ENCODE measurements at regions not wholly inside any gene's neighbourhood (a gene's known extent, or its start where the extent isn't known, plus 50 kb on each side); places are given as distances from the start of the nearest gene placed in this dataset.
"Not testable (repeated sequence)": the region's sequence is repeated elsewhere in the genome, so short reads cannot be mapped to it uniquely, and the experiment has no call there.

- H3K27me3 ChIP-seq (ENCODE audit: control insufficient read depth in 1 of 2, insufficient read depth in 2 of 2, low read length in 2 of 2), result no peaks in the 10 kb centered on the region
- no peaks in the 10 kb centered on the region for H3K4me1 ChIP-seq (ENCODE audit: control insufficient read depth in 2 of 2, insufficient read depth in 2 of 2, low read length in 1 of 2)
- no peak overlapping the region for H3K4me3 ChIP-seq (ENCODE audit: low read depth in 1 of 2, low read length in 2 of 2)
- H3K36me3 ChIP-seq (ENCODE audit: control insufficient read depth in 2 of 2, insufficient read depth in 2 of 2, low read length in 1 of 2), result no peaks in the 10 kb centered on the region
- 81 to 100% methylated on average over 1 to 2 of the region's 2 CpGs for WGBS, 2 donors
- H3K9me3 ChIP-seq (ENCODE audit: control insufficient read depth in 2 of 2, insufficient read depth in 1 of 2, low read depth in 1 of 2, low read length in 1 of 2), result no peaks in the 10 kb centered on the region
- H3K27ac ChIP-seq (ENCODE audit: low read depth in 2 of 2, low read length in 1 of 2), result no peak overlapping the region
Measured at GRCh38 chr3:153055779-153056178, 106.2 kb upstream of the RAP2B start.

- H3K27me3 ChIP-seq (ENCODE audit: control insufficient read depth in 1 of 2, insufficient read depth in 2 of 2, low read length in 2 of 2); H3K36me3 ChIP-seq (ENCODE audit: control insufficient read depth in 2 of 2, insufficient read depth in 2 of 2, low read length in 1 of 2); H3K4me3 ChIP-seq (ENCODE audit: low read depth in 1 of 2, low read length in 2 of 2); H3K9me3 ChIP-seq (ENCODE audit: control insufficient read depth in 2 of 2, insufficient read depth in 1 of 2, low read depth in 1 of 2, low read length in 1 of 2); H3K4me1 ChIP-seq (ENCODE audit: control insufficient read depth in 2 of 2, insufficient read depth in 2 of 2, low read length in 1 of 2): not testable (repeated sequence)
- 49 to 55% methylated on average over 6 of the region's 6 CpGs for WGBS, 2 donors
- peak overlapping the region; percentile 55 to 62 for H3K27ac ChIP-seq (ENCODE audit: low read depth in 2 of 2, low read length in 1 of 2)
Measured at GRCh38 chr3:153058031-153058688, 103.9 kb upstream of the RAP2B start.

- Histone ChIP-seq H3K27ac (ENCODE audit: low read depth in 2 of 2, low read length in 1 of 2) (no peak overlapping the region), H3K4me1 (ENCODE audit: control insufficient read depth in 2 of 2, insufficient read depth in 2 of 2, low read length in 1 of 2) (no peaks in the 10 kb centered on the region), H3K36me3 (ENCODE audit: control insufficient read depth in 2 of 2, insufficient read depth in 2 of 2, low read length in 1 of 2) (no peaks in the 10 kb centered on the region), H3K9me3 (ENCODE audit: control insufficient read depth in 2 of 2, insufficient read depth in 1 of 2, low read depth in 1 of 2, low read length in 1 of 2) (no peaks in the 10 kb centered on the region), H3K4me3 (ENCODE audit: low read depth in 1 of 2, low read length in 2 of 2) (no peak overlapping the region), H3K27me3 (ENCODE audit: control insufficient read depth in 1 of 2, insufficient read depth in 2 of 2, low read length in 2 of 2) (no peaks in the 10 kb centered on the region)
- 65 to 68% methylated on average over 5 of the region's 5 CpGs for WGBS, 2 donors
Measured at GRCh38 chr3:153060346-153060745, 101.7 kb upstream of the RAP2B start.

GRCh38 chr3:153061938-153062528, 100.0 kb upstream of the RAP2B start:
- Histone ChIP-seq H3K36me3 (ENCODE audit: control insufficient read depth in 2 of 2, insufficient read depth in 2 of 2, low read length in 1 of 2) (no peaks in the 10 kb centered on the region), H3K4me1 (ENCODE audit: control insufficient read depth in 2 of 2, insufficient read depth in 2 of 2, low read length in 1 of 2) (no peaks in the 10 kb centered on the region), H3K9me3 (ENCODE audit: control insufficient read depth in 2 of 2, insufficient read depth in 1 of 2, low read depth in 1 of 2, low read length in 1 of 2) (no peaks in the 10 kb centered on the region), H3K27ac (ENCODE audit: low read depth in 2 of 2, low read length in 1 of 2) (no peak overlapping the region), H3K27me3 (ENCODE audit: control insufficient read depth in 1 of 2, insufficient read depth in 2 of 2, low read length in 2 of 2) (no peaks in the 10 kb centered on the region), H3K4me3 (ENCODE audit: low read depth in 1 of 2, low read length in 2 of 2) (no peak overlapping the region)
- 85 to 91% methylated on average over 4 of the region's 4 CpGs for WGBS, 2 donors

- Histone ChIP-seq H3K4me3 (ENCODE audit: low read depth in 1 of 2, low read length in 2 of 2) (no peak overlapping the region), H3K27me3 (ENCODE audit: control insufficient read depth in 1 of 2, insufficient read depth in 2 of 2, low read length in 2 of 2) (no peaks in the 10 kb centered on the region), H3K36me3 (ENCODE audit: control insufficient read depth in 2 of 2, insufficient read depth in 2 of 2, low read length in 1 of 2) (no peaks in the 10 kb centered on the region), H3K4me1 (ENCODE audit: control insufficient read depth in 2 of 2, insufficient read depth in 2 of 2, low read length in 1 of 2) (no peaks in the 10 kb centered on the region), H3K9me3 (ENCODE audit: control insufficient read depth in 2 of 2, insufficient read depth in 1 of 2, low read depth in 1 of 2, low read length in 1 of 2) (no peaks in the 10 kb centered on the region), H3K27ac (ENCODE audit: low read depth in 2 of 2, low read length in 1 of 2) (no peak overlapping the region)
- WGBS, 2 donors, result 87 to 88% methylated on average over 2 of the region's 2 CpGs
Measured at GRCh38 chr3:153063337-153063736, 98.7 kb upstream of the RAP2B start.

GRCh38 chr3:153066983-153067382, 95.0 kb upstream of the RAP2B start:
- no peaks in the 10 kb centered on the region for H3K36me3 ChIP-seq (ENCODE audit: control insufficient read depth in 2 of 2, insufficient read depth in 2 of 2, low read length in 1 of 2)
- H3K9me3 ChIP-seq (ENCODE audit: control insufficient read depth in 2 of 2, insufficient read depth in 1 of 2, low read depth in 1 of 2, low read length in 1 of 2), result no peaks in the 10 kb centered on the region
- no peak overlapping the region for H3K27ac ChIP-seq (ENCODE audit: low read depth in 2 of 2, low read length in 1 of 2)
- no peak overlapping the region for H3K4me3 ChIP-seq (ENCODE audit: low read depth in 1 of 2, low read length in 2 of 2)
- no peaks in the 10 kb centered on the region for H3K4me1 ChIP-seq (ENCODE audit: control insufficient read depth in 2 of 2, insufficient read depth in 2 of 2, low read length in 1 of 2)
- WGBS, 2 donors, result 93 to 96% methylated on average over 12 of the region's 12 CpGs
- no peaks in the 10 kb centered on the region for H3K27me3 ChIP-seq (ENCODE audit: control insufficient read depth in 1 of 2, insufficient read depth in 2 of 2, low read length in 2 of 2)

- Histone ChIP-seq H3K36me3 (ENCODE audit: control insufficient read depth in 2 of 2, insufficient read depth in 2 of 2, low read length in 1 of 2) (no peaks in the 10 kb centered on the region), H3K9me3 (ENCODE audit: control insufficient read depth in 2 of 2, insufficient read depth in 1 of 2, low read depth in 1 of 2, low read length in 1 of 2) (no peaks in the 10 kb centered on the region), H3K4me3 (ENCODE audit: low read depth in 1 of 2, low read length in 2 of 2) (no peak overlapping the region), H3K4me1 (ENCODE audit: control insufficient read depth in 2 of 2, insufficient read depth in 2 of 2, low read length in 1 of 2) (no peaks in the 10 kb centered on the region), H3K27ac (ENCODE audit: low read depth in 2 of 2, low read length in 1 of 2) (no peak overlapping the region), H3K27me3 (ENCODE audit: control insufficient read depth in 1 of 2, insufficient read depth in 2 of 2, low read length in 2 of 2) (no peaks in the 10 kb centered on the region)
- 34 to 39% methylated on average over 5 of the region's 5 CpGs for WGBS, 2 donors
Measured at GRCh38 chr3:153069598-153070510, 92.2 kb upstream of the RAP2B start.

- no peaks in the 10 kb centered on the region for H3K27me3 ChIP-seq (ENCODE audit: control insufficient read depth in 1 of 2, insufficient read depth in 2 of 2, low read length in 2 of 2)
- no peak overlapping the region for H3K4me3 ChIP-seq (ENCODE audit: low read depth in 1 of 2, low read length in 2 of 2)
- no peaks in the 10 kb centered on the region for H3K4me1 ChIP-seq (ENCODE audit: control insufficient read depth in 2 of 2, insufficient read depth in 2 of 2, low read length in 1 of 2)
- WGBS, 2 donors, result 53 to 55% methylated on average over 1 of the region's 1 CpG
- no peaks in the 10 kb centered on the region for H3K9me3 ChIP-seq (ENCODE audit: control insufficient read depth in 2 of 2, insufficient read depth in 1 of 2, low read depth in 1 of 2, low read length in 1 of 2)
- no peaks in the 10 kb centered on the region for H3K36me3 ChIP-seq (ENCODE audit: control insufficient read depth in 2 of 2, insufficient read depth in 2 of 2, low read length in 1 of 2)
- H3K27ac ChIP-seq (ENCODE audit: low read depth in 2 of 2, low read length in 1 of 2), result no peak overlapping the region
Measured at GRCh38 chr3:153070511-153070868, 91.5 kb upstream of the RAP2B start.

GRCh38 chr3:153072382-153072781, 89.6 kb upstream of the RAP2B start:
- H3K9me3 ChIP-seq (ENCODE audit: control insufficient read depth in 2 of 2, insufficient read depth in 1 of 2, low read depth in 1 of 2, low read length in 1 of 2), result no peaks in the 10 kb centered on the region
- WGBS, 2 donors, result 75 to 84% methylated on average over 2 of the region's 2 CpGs
- no peaks in the 10 kb centered on the region for H3K36me3 ChIP-seq (ENCODE audit: control insufficient read depth in 2 of 2, insufficient read depth in 2 of 2, low read length in 1 of 2)
- no peaks in the 10 kb centered on the region for H3K27me3 ChIP-seq (ENCODE audit: control insufficient read depth in 1 of 2, insufficient read depth in 2 of 2, low read length in 2 of 2)
- no peak overlapping the region for H3K4me3 ChIP-seq (ENCODE audit: low read depth in 1 of 2, low read length in 2 of 2)
- no peaks in the 10 kb centered on the region for H3K4me1 ChIP-seq (ENCODE audit: control insufficient read depth in 2 of 2, insufficient read depth in 2 of 2, low read length in 1 of 2)
- H3K27ac ChIP-seq (ENCODE audit: low read depth in 2 of 2, low read length in 1 of 2), result no peak overlapping the region
